GM06990 (cell line): ENCODE measurements at regions not wholly inside any gene's neighbourhood (a gene's known extent, or its start where the extent isn't known, plus 50 kb on each side); places are given as distances from the start of the nearest gene placed in this dataset.

Experiments
- DNase-seq: peaks from one replicate; pipeline ENCODE4 v3.0.0-alpha.2; 2011; ENCODE audit not compliant: insufficient read length; ENCODE audit errors: extremely low read depth
- H3K27me3 ChIP-seq: replicated peaks from 2 replicates; pipeline ENCODE4 v1.6.0; 2011; ENCODE audit warnings: low read length; ENCODE audit not compliant: control insufficient read depth, insufficient read depth
- H3K36me3 ChIP-seq: 2 replicates; pipeline ENCODE4 v1.5.1; 2011; ENCODE audit warnings: low read length; ENCODE audit not compliant: control insufficient read depth, insufficient read depth
- H3K4me3 ChIP-seq: replicated peaks from 2 replicates; pipeline ENCODE4 v1.5.1; 2011; ENCODE audit warnings: low read depth, mild to moderate bottlenecking, control low read depth, low read length
- CTCF ChIP-seq: IDR thresholded peaks from 2 replicates; pipeline ENCODE4 v1.5.1; 2011; ENCODE audit warnings: low read length, control low read depth, mild to moderate bottlenecking, inconsistent platforms; ENCODE audit not compliant: insufficient read depth, poor library complexity, severe bottlenecking

DNA sequence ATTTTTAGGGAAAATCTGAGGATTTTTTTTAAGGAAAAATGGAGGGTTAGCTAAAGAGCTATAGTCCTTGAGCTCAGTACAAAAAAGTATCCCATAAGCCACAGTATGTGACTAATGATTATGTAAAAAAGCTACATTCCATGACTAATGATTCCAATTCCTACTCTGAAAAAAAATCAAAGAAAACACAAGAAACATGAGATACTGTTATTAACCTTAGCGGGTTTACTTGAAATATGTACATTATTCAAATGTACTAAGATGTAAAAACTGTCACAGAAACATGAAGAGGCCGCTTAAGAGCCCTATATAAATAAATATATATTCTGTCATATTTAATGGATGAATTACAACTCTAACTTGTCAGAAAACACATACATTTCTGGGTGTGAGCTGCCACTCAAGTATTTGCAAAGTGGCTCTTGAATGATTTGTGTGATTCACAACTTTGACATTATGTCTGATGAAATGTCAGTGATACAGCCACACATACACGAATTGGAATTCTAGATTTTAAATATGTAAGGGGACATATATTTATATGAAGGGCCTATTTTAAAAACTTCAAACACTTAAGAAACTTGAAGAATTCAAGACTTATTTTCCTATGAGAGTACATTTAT is 518.7 kb upstream of the SUCLG2 start:
- no peaks in the 10 kb centered on the region for H3K36me3 ChIP-seq
- H3K27me3 ChIP-seq = no peaks in the 10 kb centered on the region
- DNase-seq = no peak
- TF ChIP-seq CTCF = no peak
- H3K4me3 ChIP-seq = no peak overlapping the region

DNA sequence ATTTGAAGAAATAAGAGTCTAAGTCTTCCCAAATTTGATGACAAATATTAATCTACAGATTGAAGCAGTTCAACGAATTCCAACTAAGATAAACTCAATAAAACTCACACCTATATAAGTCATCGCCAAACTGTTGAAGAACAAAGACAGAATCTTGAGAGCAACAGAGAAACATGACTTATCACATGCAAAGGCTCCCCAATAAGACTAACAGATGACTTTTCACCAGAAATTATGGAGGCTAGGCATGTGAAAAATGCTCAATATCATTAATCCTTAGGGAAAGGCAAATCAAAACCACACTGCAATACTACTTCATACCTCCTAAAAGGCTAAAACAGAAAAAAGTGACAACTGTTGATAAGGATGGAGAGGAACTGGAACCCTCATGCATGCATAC is 517.6 kb upstream of the SUCLG2 start:
- no peak for DNase-seq
- TF ChIP-seq CTCF = no peak
- no peaks in the 10 kb centered on the region for H3K27me3 ChIP-seq

DNA sequence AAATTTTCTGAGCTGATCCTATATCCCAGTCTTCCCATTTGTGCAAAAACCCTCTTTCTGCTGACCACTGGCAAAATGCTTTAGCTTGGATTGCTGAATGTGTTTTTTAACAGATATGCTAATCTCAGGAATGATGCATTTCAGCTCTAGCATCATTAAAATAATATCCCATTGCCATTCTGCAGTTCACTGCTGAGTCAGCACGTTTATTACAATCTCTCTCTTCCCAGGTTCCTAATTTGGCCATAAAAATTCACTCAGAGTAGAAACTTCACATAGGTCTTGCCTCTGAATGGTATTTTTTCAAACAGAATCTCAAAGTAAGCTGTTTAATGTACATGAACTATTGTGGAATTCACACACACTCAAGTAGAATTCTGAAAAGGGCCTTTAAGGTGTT is 509.6 kb upstream of the SUCLG2 start:
- Histone ChIP-seq H3K36me3 (no peaks in the 10 kb centered on the region), H3K27me3 (no peaks in the 10 kb centered on the region), H3K4me3 (no peak overlapping the region)
- no peak for DNase-seq
- TF ChIP-seq CTCF = no peak

More for the DNA sequence above, 517.6 kb upstream of the SUCLG2 start:
- H3K36me3 ChIP-seq = no peaks in the 10 kb centered on the region
- no peak overlapping the region for H3K4me3 ChIP-seq

DNA sequence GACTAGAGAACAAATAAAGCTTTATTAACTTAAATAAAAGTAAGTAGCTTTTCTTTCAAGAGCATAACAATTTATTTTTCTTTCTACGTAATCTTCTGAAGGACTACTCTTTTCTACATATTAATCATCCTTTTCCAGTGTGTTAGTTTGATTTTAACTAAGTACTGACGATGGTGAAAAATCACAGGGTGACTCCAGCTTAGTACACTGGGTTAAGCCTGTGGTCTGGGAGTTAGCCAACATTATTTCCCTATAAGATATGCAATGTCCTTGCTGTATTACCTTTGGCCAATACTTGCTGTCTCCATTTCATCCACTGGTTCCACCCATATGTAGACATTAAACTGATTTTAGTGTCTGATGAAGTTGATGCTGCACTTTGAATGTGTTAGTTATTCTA is 508.6 kb upstream of the SUCLG2 start:
- H3K4me3 ChIP-seq = no peak overlapping the region
- TF ChIP-seq CTCF = no peak
- no peak for DNase-seq

GRCh38 chr3:68162644-68163043 is 508.2 kb upstream of the SUCLG2 start:
- Histone ChIP-seq H3K27me3 (no peaks in the 10 kb centered on the region), H3K36me3 (no peaks in the 10 kb centered on the region), H3K4me3 (no peak overlapping the region)
- no peak for DNase-seq
- no peak for TF ChIP-seq CTCF

More for the DNA sequence above, 508.6 kb upstream of the SUCLG2 start:
- H3K27me3 ChIP-seq = no peaks in the 10 kb centered on the region
- no peaks in the 10 kb centered on the region for H3K36me3 ChIP-seq

- Histone ChIP-seq H3K4me3 (no peak overlapping the region), H3K27me3 (no peaks in the 10 kb centered on the region), H3K36me3 (no peaks in the 10 kb centered on the region)
- DNase-seq = no peak
- TF ChIP-seq CTCF = no peak
Observed at GRCh38 chr3:68151359-68151758, 496.9 kb upstream of the SUCLG2 start.
